GM13977 (cell line): ENCODE measurements at regions not wholly inside any gene's neighbourhood (a gene's known extent, or its start where the extent isn't known, plus 50 kb on each side); places are given as distances from the start of the nearest gene placed in this dataset.

ENCODE experiments used
- DNase-seq: peaks from one replicate; pipeline ENCODE4 v3.0.0; 2012; ENCODE audit warnings: low spot score
- in situ Hi-C: fragments of 300-500 bp; cut with MboI; formaldehyde crosslinking; loops from one replicate; pipeline ENCODE4 v1.12.0; 2022; ENCODE audit warnings: low sequenced_read_pairs, low pct_unique_long_range_greater_than_20kb, mixed read lengths, inconsistent platforms; ENCODE audit not compliant: unreplicated experiment
- TF ChIP-seq, protein P1 (sequence below): IDR thresholded peaks from 2 replicates; pipeline ENCODE4 v1.5.1; 2012; ENCODE audit warnings: mild to moderate bottlenecking, control low read depth; ENCODE audit not compliant: insufficient read depth; ENCODE audit errors: extremely low read depth, missing control alignments

DNA sequence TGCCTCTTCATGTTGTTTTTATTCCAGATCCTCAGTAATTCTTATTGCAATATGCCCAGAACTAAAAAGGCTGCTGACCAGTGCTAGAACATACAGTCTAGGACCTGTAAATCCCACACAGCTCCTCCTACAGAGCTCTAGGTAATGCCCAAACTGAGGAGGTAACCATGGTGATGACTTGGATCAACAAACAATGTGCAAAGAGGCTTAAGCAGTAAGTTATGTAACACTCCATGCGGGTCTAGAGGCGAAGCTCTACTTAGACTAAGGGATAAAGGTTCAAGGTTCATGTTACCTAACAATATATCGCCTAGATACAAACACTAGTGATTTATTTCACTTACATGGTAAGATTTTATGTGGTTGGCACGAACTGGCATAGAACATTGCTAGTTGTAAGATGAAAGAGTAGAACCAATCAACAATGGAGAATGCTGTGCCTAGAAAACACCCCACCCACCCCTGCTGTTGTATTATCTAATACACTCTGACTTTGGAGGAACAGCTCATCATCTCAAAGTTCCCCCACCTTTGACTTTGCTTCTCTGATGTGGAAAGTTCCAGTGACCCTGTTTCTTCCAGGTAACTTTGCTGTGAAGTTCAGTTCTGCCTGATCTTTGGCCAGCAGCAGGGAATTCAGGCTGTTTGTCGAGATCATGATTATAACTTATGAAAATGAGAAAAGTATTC, 242.4 kb downstream of the ALDH8A1 start:
- no peak for DNase-seq
- TF ChIP-seq, protein P1, sequence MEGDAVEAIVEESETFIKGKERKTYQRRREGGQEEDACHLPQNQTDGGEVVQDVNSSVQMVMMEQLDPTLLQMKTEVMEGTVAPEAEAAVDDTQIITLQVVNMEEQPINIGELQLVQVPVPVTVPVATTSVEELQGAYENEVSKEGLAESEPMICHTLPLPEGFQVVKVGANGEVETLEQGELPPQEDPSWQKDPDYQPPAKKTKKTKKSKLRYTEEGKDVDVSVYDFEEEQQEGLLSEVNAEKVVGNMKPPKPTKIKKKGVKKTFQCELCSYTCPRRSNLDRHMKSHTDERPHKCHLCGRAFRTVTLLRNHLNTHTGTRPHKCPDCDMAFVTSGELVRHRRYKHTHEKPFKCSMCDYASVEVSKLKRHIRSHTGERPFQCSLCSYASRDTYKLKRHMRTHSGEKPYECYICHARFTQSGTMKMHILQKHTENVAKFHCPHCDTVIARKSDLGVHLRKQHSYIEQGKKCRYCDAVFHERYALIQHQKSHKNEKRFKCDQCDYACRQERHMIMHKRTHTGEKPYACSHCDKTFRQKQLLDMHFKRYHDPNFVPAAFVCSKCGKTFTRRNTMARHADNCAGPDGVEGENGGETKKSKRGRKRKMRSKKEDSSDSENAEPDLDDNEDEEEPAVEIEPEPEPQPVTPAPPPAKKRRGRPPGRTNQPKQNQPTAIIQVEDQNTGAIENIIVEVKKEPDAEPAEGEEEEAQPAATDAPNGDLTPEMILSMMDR: no peak
- in situ Hi-C loops: no loop called here

DNA sequence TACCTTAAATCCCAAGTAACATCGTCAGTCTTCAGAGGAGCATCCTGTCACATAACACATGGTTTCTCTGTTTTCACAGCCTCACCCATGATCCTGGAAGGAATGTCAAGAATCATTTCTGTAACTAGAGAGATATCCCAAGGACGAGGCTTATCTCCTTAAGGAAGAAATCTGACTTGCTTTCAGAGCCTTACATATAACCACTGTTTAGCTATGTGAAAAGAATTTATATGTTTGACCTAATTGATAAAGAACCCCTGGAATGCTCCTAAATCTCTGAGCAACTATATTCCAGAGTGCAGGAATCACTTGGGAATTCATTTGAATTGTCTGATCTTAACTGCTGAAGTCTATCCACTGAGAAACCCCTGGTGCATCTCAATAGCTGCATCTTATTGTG, 243.1 kb downstream of the ALDH8A1 start:
- in situ Hi-C loops: no loop called here
- TF ChIP-seq, protein P1: no peak
- no peak for DNase-seq

DNA sequence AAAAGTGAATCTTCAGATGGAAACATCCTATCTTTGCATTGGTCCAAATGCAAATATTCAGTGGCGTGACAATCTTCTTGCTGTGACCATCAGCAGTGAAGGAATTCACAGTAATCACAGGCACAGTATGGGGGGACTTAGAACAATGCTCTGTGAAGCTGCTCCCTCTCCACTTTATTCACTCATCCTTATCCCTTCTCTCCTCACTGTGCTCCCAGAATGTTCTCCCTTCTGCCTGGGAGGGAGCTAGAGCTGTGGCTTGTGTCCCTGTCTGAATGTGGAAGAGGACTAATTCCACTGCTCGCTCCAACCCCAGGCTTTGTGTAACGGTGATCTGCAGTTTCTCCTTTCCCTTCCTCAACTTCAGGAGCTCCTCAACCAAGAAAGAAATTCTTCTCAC, 243.7 kb downstream of the ALDH8A1 start:
- TF ChIP-seq, protein P1: no peak
- DNase-seq: no peak
- in situ Hi-C loops: no loop called here

DNA sequence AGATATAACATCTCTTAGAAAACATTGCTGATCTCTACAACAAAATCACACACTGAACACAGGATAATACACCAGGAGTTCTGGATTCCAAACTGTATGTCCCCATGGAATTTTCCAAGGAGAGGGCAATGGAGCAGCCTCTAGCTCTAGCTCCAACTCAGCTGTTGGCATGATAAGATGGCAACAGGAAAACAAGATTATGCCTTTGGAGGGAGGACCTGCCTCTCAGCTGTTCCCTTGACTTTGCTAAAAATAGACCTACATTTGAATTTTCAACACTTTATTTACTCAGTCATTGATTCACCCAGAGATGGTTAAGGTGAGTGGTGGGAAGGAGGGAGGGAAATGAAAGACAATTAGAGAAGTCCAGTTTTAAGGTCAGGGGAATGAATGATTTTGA, 246.7 kb downstream of the ALDH8A1 start:
- DNase-seq: no peak

DNA sequence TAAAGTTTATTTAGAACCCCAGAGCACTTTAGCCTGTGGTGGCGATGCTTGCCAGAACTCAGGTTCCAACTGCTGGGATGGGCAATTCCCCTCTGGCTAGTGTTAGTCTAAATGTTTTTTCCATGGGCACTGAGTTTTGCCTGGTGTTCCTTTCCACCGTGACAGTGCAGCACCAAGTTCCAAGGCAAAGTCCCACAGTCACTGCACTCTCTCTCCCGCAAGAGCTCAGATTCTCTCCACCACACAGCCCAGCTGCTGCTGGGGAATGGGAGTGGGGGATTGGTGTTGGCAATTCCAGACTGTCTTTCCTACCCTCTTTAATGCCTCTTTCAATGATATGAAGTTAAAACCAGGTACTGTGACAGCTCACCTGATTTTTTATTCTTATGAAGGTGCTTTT, 247.6 kb downstream of the ALDH8A1 start:
- TF ChIP-seq, protein P1: no peak
- no peak for DNase-seq
- in situ Hi-C loops: no loop called here

More for the DNA sequence above, 246.7 kb downstream of the ALDH8A1 start:
- TF ChIP-seq, protein P1: no peak
- in situ Hi-C loops: no loop called here

DNA sequence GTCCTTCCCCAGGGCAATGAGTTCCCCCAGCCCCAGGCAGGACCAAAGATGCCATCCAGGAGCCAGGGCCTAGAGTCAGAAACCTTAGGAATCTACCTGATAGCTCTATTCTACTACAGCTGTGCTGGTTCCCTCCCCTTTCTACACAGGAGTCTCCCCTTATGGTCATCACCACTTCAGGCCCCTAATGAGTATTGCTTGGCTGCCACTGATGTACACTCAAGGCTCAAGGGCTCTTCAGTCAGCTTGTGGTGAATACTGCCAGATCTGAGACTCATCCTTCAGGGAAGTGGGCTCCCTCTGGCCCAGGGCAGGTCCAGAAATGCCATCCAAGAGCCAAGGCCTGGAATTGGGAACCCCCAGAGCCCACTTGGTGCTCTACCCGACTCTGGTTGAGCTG, 248.6 kb downstream of the ALDH8A1 start:
- TF ChIP-seq, protein P1: no peak
- in situ Hi-C loops: no loop called here
- no peak for DNase-seq
